ENCODE measurements at regions not wholly inside any gene's neighbourhood (a gene's known extent, or its start where the extent isn't known, plus 50 kb on each side); places are given as distances from the start of the nearest gene placed in this dataset.

GRCh38 chr1:229169399-229169798 is 101.5 kb upstream of the RAB4A start:
- TF ChIP-seq, protein P1, sequence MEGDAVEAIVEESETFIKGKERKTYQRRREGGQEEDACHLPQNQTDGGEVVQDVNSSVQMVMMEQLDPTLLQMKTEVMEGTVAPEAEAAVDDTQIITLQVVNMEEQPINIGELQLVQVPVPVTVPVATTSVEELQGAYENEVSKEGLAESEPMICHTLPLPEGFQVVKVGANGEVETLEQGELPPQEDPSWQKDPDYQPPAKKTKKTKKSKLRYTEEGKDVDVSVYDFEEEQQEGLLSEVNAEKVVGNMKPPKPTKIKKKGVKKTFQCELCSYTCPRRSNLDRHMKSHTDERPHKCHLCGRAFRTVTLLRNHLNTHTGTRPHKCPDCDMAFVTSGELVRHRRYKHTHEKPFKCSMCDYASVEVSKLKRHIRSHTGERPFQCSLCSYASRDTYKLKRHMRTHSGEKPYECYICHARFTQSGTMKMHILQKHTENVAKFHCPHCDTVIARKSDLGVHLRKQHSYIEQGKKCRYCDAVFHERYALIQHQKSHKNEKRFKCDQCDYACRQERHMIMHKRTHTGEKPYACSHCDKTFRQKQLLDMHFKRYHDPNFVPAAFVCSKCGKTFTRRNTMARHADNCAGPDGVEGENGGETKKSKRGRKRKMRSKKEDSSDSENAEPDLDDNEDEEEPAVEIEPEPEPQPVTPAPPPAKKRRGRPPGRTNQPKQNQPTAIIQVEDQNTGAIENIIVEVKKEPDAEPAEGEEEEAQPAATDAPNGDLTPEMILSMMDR (IDR thresholded peaks at IDR 0.05) = no peak
- no peak for TF ChIP-seq POLR2A (IDR thresholded peaks at IDR 0.05)

Measured in breast epithelium (tissue), 3 donors.